Hippocampal formation (tissue), 2 donors: ENCODE measurements at regions not wholly inside any gene's neighbourhood (a gene's known extent, or its start where the extent isn't known, plus 50 kb on each side); places are given as distances from the start of the nearest gene placed in this dataset.

Source experiments
- DNase-seq, 2 donors: peaks; one replicate each; lab custom pipeline; 2025; lab: John Stamatoyannopoulos, UW

- no peak for DNase-seq
Observed at GRCh38 chr2:8043295-8043694, 638.6 kb upstream of the ID2 start.

GRCh38 chr2:8044046-8044594, 637.7 kb upstream of the ID2 start:
- no peak for DNase-seq

- no peak for DNase-seq
Observed at GRCh38 chr2:8045081-8045614, 636.7 kb upstream of the ID2 start.

- no peak for DNase-seq
Observed at GRCh38 chr2:8046849-8047248, 635.0 kb upstream of the ID2 start.

GRCh38 chr2:8049176-8049575, 632.7 kb upstream of the ID2 start:
- DNase-seq: no peak

GRCh38 chr2:8049851-8050571, 631.8 kb upstream of the ID2 start:
- DNase-seq: no peak

GRCh38 chr2:8053216-8053615, 628.6 kb upstream of the ID2 start:
- DNase-seq: no peak

GRCh38 chr2:8054070-8054469, 627.8 kb upstream of the ID2 start:
- no peak for DNase-seq

GRCh38 chr2:8058652-8059051, 623.2 kb upstream of the ID2 start:
- peak in 1 of 2 donors; percentile 28 for DNase-seq

GRCh38 chr2:8059255-8059654, 622.6 kb upstream of the ID2 start:
- no peak for DNase-seq

- no peak for DNase-seq
Observed at GRCh38 chr2:8059794-8060193, 622.1 kb upstream of the ID2 start.

GRCh38 chr2:8061219-8061618, 620.6 kb upstream of the ID2 start:
- DNase-seq: no peak

- DNase-seq: no peak
Observed at GRCh38 chr2:8064603-8065002, 617.3 kb upstream of the ID2 start.

- no peak for DNase-seq
Observed at GRCh38 chr2:8065191-8065590, 616.7 kb upstream of the ID2 start.

- no peak for DNase-seq
Observed at GRCh38 chr2:8067784-8068336, 614.0 kb upstream of the ID2 start.

GRCh38 chr2:8072907-8073306, 608.9 kb upstream of the ID2 start:
- no peak for DNase-seq

GRCh38 chr2:8073916-8074315, 607.9 kb upstream of the ID2 start:
- no peak for DNase-seq

GRCh38 chr2:8076448-8077342, 605.2 kb upstream of the ID2 start:
- no peak for DNase-seq

- no peak for DNase-seq
Observed at GRCh38 chr2:8078705-8079104, 603.2 kb upstream of the ID2 start.

- DNase-seq: no peak
Observed at GRCh38 chr2:8080063-8080462, 601.8 kb upstream of the ID2 start.

GRCh38 chr2:8081130-8081529, 600.7 kb upstream of the ID2 start:
- no peak for DNase-seq

- DNase-seq: no peak
Observed at GRCh38 chr2:8082840-8083239, 599.0 kb upstream of the ID2 start.
